Glomerular endothelial cell (primary cell): ENCODE measurements at regions not wholly inside any gene's neighbourhood (a gene's known extent, or its start where the extent isn't known, plus 50 kb on each side); places are given as distances from the start of the nearest gene placed in this dataset.
"Not testable (repeated sequence)": the region's sequence is repeated elsewhere in the genome, so short reads cannot be mapped to it uniquely, and the experiment has no call there.

Experiments
- DNase-seq: peaks from one replicate; pipeline ENCODE4 v3.0.0-alpha.2; 2011; ENCODE audit warnings: low read depth, low spot score; ENCODE audit errors: extremely low read depth

DNA sequence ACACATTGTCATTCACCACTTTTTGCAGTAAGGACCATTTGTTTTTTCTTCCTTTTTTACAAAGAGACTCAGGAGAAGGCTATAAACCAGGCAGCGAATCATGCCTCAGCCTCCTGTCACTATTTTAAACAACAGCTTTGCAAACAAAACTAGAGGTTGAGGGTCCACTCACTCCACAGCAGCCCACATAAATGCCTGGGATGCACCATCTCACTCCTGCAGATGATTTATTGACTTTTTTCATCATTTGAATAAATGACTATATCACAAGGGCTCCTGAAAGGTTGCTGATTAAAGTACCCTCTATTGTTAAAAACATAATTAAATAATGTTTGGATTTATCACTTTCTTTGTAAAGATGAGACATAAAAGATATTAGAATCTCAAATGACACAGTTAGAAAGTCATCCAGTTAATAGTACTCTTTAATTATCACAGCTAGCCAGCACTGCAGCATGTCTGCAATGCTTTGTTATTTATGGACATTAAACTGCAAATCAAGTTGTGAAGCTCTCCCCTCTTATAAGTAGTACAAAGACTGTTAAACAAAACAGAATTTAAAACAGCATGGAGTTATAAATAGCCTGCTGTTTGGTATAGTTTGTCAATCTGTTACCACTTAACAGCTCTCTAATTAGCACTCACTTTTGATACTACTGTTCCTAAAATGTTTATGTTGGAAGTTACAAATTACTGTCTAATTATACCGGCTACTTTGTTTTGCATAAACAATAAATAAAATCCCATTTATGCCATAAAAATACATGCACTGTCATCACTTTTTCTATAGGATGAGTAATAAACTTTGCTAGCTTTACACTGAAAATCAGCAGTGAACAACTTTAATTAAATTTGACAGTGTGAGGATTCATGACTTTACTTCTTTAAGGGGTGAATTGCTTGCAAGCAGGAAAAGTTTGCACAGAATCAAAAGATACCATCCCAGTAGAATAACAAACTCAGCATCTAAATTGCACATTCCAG is 853.2 kb downstream of the UQCRFS1 start:
- DNase-seq = no peak

DNA sequence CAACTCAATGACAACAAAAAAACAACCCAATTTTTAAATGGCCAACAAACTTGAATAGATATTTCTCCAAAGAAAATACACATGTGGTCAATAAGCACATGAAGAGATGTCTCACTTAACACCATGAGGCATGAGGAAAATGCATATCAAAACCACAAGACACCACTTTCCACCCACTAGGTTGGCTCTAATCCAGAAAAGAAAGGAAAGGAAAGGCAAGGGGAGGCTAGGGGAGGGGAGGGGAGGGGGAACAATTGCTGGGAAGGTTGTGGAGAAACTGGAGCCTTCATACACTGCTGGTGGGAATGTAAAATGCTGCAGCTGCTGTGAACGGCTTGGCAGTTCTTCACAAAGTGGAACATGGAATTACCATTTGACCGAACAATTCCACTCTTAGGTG is 854.3 kb downstream of the UQCRFS1 start:
- DNase-seq = no peak

DNA sequence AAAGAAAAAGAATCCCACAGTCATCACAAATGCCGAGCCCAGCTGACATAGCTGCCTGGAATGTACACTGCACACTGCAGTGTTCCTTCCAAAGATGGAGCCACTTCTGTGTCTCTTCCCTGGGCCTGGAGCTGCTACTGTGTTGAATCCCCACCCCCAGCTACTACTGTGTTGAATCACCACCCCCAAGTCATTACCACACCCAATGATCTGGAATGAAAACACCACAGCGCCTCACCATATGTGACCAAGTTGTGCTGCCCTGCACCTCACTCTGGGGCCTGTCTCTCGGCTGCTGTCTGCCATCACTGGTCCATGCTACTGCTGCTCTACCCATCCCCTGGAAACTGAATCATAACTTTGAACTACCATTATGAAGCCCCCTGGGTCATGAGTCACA is 861.2 kb downstream of the UQCRFS1 start:
- no peak for DNase-seq

DNA sequence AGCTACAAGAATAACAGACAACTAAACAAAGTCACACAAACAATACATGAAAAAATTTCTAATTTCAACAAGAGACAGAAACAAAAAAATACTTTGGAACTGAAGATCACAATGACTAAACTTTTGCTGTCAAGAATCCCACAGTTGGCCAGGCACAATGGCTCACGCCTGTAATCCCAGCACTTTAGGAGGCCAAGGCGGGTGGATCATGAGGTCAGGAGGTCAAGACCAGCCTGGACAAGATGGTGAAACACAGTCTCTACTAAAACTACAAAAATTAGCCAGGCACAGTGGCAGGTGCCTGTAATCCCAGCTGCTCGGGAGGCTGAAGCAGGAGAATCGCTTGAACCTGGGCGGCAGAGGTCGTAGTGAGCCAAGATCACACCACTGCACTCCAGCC is 861.6 kb downstream of the UQCRFS1 start:
- DNase-seq = not testable (repeated sequence)

DNA sequence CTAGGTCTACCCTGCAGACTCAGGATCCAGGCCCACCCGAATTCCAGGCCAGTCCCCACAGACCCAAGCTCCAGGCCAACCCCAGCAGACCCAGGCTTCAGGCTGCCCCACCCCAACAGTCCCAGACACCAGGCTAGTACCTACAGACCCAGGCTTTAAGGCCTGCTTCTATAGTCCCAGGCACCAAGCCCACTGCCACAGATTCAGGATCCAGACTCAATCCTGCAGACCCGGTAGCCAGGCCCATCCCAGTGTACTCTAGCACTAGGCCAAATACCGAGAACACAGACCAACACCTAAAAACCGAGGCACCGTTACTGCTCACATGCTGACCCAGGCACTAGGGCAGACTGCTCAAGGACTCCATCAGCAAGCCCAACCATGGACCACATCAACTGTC is 862.3 kb downstream of the UQCRFS1 start:
- DNase-seq = no peak

DNA sequence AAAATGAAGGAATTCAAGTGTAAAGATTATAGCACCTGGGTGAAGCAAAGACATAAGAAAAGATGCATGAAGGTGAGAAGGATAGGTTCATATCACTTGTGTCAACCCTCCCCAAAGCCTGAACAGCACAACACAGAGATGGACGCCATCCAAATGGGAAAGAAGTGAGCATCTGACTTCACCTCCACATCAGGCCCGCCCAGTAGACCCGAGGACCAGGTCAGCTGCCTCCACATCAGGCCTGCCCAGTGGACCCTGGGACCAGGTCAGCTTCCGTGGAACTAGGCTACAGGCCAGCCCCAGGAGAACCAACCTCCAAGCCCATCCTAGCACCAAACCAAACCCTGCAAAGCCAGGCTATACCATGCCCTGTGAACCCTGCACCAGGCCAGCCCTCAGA is 862.9 kb downstream of the UQCRFS1 start:
- DNase-seq = no peak

DNA sequence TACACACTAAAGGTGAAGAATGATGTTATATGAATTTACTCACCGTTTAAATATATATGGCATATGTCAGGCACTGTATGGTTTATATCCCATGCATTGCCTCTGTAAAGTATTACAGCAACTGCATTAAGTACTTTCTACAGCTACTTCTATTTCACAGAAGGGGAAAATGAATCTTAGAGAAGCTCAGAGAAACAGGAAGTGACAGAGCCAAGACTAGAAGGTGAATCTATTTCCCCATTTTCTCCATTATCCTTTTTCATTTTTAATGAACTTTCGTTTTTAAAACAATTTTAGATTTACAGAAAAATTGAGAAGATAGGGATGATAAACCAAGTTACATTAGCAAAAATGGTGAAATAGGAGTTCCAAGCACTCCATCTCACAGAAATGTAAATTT is 863.3 kb downstream of the UQCRFS1 start:
- DNase-seq = no peak

DNA sequence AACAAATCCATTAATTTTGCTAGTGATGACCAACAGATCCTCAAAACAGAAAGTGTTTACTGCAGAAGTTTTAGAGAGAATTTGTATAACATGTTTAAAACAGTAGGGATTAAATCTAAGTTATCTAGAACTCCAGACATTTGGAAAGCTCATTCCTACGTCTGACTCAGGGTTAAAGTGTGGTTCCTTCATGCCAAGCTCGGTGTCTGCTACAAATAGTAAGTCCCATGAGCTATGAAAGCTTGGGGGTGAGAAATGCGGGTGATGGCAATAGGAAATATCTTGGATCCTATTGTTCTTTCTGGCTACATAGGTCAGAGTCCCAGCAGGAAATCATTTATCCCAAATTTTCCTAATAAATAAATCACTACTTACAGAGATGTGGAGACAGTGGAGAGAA is 867.1 kb downstream of the UQCRFS1 start:
- DNase-seq = no peak

DNA sequence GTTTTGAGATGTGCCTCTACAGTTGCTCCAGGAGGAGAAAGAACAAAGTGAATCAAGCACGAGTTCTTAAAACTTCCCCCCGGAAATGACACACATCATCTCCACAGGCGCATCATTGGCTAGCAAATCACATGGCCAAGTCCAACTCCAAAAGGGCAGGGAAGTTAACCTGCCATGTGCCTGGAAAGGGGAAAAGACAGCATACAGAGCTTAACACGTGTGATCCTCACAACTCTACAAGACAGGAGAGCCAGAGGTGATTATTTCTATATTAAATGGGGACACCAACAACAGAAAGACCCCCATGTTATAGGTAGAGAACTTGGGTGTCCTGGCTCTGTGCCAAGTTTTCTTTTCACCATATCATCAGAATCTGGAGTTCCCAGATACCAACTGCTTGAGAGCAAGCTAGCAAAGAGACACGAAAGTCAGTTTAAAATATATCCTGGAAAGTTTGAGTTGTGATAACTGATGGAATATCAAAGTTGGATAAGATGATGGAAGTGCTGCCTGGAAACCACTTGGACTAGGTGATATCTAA is 871.1 kb downstream of the UQCRFS1 start:
- DNase-seq = no peak

DNA sequence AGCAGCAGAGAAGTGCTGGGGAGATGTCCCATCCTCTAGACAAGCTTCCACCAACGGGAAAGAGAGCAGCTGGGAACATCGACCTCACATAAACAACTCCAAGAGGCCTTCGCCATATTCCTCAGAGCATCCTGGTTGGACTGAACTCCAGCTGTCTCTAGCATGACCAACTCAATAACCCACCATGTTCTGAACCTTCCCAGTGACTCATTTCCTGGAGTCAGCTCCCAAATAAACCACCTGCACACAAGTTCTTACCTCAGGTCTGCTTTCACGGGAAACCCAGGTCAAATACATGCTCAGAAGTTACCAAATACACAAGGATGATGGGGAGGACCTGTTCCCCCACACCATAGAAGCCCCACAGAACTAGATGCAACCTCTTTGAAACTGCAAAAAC is 878.5 kb downstream of the UQCRFS1 start:
- DNase-seq = no peak

DNA sequence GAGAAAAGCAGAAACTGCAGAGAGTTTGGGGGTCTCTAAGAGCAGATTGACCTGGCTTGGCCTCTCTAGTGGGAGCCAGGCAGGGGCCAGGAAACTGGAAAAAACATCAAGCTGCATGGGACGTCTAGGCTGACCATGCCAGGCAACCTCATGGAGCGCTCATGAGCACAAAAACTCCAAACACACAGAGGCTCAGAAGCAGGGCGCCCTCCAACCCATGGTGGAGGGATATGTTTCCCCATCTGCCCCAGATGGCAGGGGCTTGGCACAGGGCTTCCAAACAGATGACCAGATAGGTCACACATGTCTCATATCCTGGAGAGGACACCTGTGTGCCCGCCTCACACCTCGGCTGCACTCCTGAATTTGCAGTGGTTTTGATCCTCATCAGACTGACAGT is 879.0 kb downstream of the UQCRFS1 start:
- no peak for DNase-seq

DNA sequence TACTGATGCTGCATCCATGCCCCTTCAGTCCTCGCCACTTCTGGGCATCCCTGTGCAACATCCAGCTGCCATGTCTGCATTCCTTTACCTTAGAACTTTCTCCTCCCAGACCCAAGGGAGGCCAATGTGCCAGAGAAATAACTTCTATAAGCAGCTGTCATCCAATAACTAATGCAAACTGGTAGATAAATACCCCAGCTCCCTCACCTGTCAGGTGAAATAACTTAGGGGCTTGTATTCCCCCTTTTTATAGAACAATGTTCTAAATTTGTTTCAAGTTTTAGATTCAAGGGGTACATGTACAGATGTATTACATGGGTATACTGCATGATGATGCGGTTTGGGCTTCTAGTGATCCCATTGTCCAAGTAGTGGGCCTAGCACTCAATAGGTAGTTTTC is 880.1 kb downstream of the UQCRFS1 start:
- DNase-seq = no peak

DNA sequence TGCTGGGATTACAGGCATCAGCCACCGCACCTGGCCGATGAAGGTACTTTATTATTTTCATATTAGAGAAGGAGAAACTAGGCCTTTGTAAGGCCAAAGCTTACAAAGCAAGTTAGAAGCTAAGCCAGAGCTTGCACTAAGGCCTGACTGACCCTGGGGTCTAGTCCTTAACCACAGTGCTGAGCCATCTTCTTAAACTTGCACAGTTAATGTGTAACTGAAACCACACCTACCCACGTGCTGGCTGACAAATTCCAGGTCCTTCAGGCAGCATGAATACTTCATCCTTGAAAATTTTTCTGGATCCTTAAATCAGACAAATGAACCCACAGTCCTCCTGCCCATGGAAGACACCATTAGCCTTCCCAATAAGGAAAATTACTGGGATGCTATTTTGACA is 880.6 kb downstream of the UQCRFS1 start:
- DNase-seq = no peak

DNA sequence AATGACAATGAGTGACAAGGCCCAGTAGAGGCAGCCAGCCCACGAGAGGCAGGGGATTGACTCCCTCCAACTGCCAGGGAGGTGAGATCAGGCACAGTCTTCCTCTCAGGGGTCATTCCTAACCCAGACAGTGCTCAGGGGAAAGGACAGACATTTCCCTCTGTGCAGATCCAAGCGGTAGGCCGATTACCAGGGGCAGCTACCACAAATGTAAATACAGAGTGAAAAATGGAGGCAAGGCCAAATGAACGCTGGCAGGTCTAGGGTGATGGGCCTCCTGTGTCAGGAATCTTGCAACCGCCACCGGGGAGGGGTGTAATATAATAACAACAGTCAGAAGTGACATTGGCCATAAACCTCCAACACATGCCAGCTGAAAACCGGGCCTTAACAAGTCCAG is 881.4 kb downstream of the UQCRFS1 start:
- no peak for DNase-seq

DNA sequence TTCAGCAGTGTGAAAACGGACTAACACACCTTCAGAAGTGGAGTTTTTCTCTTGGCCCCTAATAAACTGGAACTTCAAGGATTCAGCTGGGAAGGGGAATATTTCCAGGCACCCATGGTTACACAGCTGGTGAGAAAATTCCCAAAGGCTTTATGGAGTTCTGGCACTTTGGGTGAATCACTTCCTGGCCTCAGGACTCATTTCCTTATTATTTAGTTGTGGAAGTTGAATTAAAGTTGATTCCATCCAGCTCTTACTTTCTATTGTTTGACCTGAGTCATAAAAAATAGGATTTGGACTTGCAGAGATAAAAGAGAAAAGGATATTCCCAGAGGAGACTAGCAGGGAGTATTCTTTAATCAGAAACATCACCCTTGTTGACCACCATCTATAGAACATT is 882.1 kb downstream of the UQCRFS1 start:
- DNase-seq = peak; percentile 75

DNA sequence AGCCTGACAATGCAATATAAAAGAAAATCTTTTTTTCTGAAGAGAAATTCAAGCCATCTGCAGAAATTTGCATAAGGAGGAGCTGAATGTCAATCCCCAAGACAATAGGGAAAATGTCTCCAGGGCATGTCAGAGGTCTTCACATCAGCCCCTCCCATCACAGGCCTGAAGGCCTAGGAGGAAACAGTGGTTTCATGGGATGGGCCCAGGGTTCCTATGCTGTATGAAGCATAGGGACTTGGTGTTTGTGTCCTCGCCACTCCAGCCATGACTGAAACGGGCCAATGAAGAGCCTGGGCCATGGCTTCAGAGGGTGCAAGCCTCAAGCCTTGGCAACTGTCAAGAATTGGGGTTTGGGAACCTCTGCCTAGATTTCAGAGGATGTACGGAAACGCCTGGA is 883.5 kb downstream of the UQCRFS1 start:
- DNase-seq = no peak

DNA sequence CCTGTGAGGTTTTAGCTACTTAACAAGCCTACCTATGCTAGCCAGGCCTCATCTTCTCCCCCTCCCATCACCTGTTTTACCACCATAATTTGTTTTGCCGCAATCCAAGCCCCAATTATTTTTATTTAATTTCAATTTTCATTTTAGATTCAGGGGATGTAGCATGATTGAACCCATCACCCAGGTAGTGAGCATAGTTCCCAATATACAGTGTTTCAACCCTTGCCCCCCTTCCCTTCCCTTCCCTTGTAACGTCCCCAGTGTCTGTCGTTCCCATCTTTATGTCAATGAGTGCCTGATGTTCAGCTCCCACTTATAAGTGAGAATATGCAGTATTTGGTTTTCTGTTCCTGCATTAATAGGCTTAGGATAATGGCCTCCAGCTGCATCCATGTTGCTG is 885.0 kb downstream of the UQCRFS1 start:
- DNase-seq = no peak

DNA sequence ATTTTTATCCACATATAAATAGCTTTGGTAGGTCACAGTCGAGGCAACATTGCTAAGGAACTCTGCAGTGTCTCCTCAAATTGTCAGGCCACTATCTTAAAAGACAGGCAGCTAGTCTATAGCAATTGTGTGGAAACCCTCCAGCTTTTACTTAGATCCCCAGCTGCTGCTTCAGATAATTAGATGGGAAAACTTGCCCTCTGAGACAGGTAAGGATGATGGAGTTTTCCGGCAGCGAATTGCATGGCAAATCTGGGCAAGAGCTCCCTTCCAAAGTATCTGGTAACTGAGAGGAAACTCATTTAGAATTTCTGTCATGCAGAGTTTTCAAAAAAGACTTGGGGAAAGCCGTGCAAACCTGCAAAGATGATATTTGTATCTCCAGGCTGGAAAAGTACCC is 886.2 kb downstream of the UQCRFS1 start:
- no peak for DNase-seq

DNA sequence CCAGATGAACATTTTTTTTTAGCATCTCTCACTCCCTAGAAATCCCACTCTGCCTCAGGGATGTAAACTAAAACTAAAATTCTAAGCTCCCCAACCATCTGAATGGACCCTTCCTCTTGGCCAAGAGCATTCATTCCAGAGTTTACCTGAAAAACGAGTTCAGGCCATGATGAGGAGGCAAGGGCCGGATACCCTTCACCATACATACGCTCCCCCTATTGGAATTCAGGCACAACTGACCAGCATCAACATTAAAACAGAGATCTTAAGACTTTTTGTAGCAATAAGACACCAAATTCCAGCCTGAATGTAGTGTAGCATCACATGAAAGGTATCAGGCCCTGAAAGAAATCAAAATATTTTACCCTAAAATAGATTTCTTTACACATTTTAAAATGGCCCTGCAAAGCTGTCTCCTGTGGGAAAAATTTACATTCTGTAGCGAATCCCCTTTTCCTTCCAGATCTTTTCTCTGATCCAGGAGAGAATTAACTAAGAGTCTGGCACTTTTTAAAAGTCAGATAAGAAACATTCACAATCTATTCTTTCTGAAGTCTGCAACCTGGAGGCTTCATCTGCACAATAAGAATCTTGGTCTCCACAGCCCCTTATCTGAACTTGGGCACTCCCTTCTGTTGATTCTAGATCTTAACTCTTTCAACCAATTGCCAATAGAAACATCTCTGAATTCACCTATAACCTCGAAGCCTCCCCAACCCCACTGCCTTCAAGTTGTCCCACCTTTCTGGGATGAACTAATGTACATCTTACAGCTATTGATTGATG is 888.5 kb downstream of the UQCRFS1 start:
- DNase-seq = no peak

DNA sequence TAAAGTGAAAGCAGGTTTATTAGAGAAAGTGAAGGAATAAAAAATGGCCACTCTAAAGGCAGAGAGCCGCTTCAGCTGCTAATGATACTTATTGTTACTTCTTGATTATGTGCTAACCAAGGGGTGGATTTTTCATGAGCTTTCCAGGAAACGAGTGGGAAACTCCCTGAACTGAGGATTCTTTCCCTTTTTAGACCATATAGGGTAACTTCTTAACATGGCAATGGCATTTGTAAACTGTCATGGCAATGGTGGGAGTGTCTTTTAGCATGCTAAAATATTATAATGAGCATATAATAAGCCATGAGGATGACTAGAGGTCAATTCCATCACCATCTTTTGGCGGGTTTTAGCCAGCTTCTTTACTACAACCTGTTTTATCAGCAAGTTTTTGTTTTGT is 890.0 kb downstream of the UQCRFS1 start:
- no peak for DNase-seq

DNA sequence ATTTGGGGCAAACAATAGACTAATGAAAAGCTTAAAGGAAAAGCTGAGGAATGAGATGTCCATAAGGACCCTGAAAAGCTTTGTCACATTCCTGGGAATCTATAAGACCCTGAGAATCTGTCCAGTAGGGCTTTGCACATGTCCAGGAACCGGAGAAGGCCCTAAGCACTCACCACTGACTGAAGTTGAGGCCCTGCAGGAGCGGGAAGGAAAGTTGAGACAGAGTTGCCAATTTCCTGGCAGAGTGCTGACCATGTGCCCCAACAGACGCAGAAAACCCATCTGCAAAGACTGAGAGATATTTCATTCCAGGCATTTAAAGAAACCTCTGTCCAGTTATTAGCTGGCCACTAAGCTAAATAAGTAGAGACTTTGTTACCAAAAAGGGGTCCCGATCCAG is 890.5 kb downstream of the UQCRFS1 start:
- DNase-seq = no peak

DNA sequence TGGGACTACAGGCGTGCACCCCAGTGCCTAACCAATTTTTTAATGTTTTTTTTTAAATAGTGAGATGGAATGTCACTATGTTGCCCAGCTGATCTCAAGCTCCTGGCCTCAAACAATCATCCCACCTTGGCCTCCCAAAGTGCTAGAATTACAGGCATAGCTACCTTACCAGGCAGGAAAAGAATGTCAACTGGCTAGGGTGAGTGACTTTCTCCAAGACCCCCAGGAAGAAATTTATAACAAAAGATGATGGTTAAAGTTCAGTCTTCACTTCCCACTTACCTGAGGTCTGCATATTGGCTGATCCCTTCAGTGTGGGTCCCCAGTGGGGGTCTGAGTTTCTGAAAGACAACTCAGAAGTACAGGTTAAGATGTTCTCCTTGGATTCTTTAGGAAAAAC is 893.0 kb downstream of the UQCRFS1 start:
- DNase-seq = no peak
